ENCODE measurements at regions not wholly inside any gene's neighbourhood (a gene's known extent, or its start where the extent isn't known, plus 50 kb on each side); places are given as distances from the start of the nearest gene placed in this dataset.

DNA sequence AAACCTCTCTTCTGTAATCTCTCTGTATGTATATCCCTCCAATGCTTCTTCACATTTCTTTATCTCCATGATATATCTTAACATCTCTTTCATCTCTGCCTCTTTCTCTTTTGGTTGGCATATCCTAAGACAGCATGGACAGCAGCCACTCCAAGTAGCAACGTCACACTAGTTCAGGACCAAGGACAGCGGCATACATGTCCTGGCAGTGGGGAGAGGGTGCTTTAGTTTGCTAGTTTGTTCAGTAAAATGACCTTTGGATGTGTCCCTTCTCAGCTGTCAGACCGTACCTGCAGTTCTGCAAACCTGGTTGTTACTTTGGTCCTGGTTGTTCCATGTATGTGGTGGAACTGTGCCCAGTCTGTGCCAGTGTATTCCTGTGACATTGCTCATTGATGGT lies 225.6 kb upstream of the ROPN1 start (continued):
- TF ChIP-seq ZNF609 (CRISPR knock-in tag; IDR thresholded peaks at IDR 0.05; ENCODE audit: borderline replicate concordance) (no peak), PITX1 (CRISPR knock-in tag; IDR thresholded peaks at IDR 0.05) (peak; percentile 31; the same call in 1 of the 2 replicates), FOXA1 (IDR thresholded peaks at IDR 0.05) (no peak), FOXA1 (CRISPR knock-in tag; IDR thresholded peaks at IDR 0.05) (no peak), HCFC1 (IDR thresholded peaks at IDR 0.05; ENCODE audit: low read depth, low read length) (no peak), ZNF337 (CRISPR knock-in tag; IDR thresholded peaks at IDR 0.05; ENCODE audit: borderline replicate concordance, low read depth) (no peak), ETV6 (CRISPR knock-in tag; conservative IDR thresholded peaks at IDR 0.05) (peak; percentile 81; the same call in 1 of the 2 replicates), CBX1 (IDR thresholded peaks at IDR 0.05; ENCODE audit: low read depth) (no peak), ZNF205 (CRISPR knock-in tag; IDR thresholded peaks at IDR 0.05) (peak; percentile 81; the same call in 1 of the 2 replicates), ZBTB1 (CRISPR knock-in tag; IDR thresholded peaks at IDR 0.05; ENCODE audit: borderline replicate concordance) (0 out of 2 replicates have a peak, but pooled peaks have one; percentile 34), E2F5 (CRISPR knock-in tag; conservative IDR thresholded peaks at IDR 0.05) (0 out of 2 replicates have a peak, but pooled peaks have one; percentile 45), HBP1 (CRISPR knock-in tag; IDR thresholded peaks at IDR 0.05; ENCODE audit: low read depth) (peak; percentile 97)
- TF ChIP-seq, protein P1, sequence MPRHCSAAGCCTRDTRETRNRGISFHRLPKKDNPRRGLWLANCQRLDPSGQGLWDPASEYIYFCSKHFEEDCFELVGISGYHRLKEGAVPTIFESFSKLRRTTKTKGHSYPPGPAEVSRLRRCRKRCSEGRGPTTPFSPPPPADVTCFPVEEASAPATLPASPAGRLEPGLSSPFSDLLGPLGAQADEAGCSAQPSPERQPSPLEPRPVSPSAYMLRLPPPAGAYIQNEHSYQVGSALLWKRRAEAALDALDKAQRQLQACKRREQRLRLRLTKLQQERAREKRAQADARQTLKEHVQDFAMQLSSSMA (CRISPR knock-in tag; IDR thresholded peaks at IDR 0.05), result no peak
- TF ChIP-seq, protein P2, sequence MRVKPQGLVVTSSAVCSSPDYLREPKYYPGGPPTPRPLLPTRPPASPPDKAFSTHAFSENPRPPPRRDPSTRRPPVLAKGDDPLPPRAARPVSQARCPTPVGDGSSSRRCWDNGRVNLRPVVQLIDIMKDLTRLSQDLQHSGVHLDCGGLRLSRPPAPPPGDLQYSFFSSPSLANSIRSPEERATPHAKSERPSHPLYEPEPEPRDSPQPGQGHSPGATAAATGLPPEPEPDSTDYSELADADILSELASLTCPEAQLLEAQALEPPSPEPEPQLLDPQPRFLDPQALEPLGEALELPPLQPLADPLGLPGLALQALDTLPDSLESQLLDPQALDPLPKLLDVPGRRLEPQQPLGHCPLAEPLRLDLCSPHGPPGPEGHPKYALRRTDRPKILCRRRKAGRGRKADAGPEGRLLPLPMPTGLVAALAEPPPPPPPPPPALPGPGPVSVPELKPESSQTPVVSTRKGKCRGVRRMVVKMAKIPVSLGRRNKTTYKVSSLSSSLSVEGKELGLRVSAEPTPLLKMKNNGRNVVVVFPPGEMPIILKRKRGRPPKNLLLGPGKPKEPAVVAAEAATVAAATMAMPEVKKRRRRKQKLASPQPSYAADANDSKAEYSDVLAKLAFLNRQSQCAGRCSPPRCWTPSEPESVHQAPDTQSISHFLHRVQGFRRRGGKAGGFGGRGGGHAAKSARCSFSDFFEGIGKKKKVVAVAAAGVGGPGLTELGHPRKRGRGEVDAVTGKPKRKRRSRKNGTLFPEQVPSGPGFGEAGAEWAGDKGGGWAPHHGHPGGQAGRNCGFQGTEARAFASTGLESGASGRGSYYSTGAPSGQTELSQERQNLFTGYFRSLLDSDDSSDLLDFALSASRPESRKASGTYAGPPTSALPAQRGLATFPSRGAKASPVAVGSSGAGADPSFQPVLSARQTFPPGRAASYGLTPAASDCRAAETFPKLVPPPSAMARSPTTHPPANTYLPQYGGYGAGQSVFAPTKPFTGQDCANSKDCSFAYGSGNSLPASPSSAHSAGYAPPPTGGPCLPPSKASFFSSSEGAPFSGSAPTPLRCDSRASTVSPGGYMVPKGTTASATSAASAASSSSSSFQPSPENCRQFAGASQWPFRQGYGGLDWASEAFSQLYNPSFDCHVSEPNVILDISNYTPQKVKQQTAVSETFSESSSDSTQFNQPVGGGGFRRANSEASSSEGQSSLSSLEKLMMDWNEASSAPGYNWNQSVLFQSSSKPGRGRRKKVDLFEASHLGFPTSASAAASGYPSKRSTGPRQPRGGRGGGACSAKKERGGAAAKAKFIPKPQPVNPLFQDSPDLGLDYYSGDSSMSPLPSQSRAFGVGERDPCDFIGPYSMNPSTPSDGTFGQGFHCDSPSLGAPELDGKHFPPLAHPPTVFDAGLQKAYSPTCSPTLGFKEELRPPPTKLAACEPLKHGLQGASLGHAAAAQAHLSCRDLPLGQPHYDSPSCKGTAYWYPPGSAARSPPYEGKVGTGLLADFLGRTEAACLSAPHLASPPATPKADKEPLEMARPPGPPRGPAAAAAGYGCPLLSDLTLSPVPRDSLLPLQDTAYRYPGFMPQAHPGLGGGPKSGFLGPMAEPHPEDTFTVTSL (CRISPR knock-in tag; IDR thresholded peaks at IDR 0.05; ENCODE audit: borderline replicate concordance), result no peak

All from HepG2 (cell line).